HG03103 (cell line): ENCODE measurements at regions not wholly inside any gene's neighbourhood (a gene's known extent, or its start where the extent isn't known, plus 50 kb on each side); places are given as distances from the start of the nearest gene placed in this dataset.
"Not testable (repeated sequence)": the region's sequence is repeated elsewhere in the genome, so short reads cannot be mapped to it uniquely, and the experiment has no call there.

ENCODE experiments used
- ATAC-seq: cut with Tn5 transposase; IDR thresholded peaks from one replicate; pipeline ENCODE4 v1.9.1; 2021; ENCODE audit warnings: low read depth; ENCODE audit not compliant: unreplicated experiment

DNA sequence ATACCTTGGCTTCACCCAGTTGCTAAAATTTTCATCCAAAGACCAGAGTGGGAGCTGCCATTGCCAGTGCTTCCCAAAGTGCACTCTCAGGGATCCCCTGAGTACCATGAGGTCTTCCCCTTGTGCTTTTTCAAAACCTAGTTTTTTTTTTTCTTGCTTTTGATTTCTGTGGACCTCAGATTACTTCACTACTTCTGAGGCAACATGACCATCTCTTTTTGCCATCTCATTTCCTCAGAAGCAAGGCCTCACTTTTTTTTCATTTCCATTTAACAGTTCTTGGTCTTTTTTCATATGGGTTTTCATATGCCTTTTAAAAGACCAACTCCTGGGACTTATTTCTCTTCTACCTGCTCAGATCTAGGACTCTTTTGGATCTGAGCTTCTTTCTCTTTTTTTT is 64.1 kb upstream of the MMS22L start:
- no peak for ATAC-seq

DNA sequence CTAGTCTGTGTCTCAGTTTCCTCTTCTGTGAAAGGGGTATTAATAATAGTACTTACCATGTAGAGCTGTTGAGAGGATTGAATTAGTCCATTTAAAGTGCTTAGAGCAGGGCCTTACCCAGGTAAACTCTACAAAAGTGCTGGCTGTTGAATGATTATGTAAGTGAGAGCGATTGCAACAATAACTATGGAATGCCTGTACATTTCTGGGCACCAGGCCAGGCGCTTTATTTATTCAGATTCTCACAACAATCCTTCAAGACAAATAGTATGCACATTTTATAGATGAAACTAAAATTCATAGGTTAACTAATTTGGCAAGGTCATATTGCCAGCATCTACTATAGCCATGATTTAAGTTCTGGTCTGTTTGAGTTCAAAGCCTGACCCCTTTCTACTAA is 78.3 kb upstream of the MMS22L start:
- ATAC-seq: no peak

DNA sequence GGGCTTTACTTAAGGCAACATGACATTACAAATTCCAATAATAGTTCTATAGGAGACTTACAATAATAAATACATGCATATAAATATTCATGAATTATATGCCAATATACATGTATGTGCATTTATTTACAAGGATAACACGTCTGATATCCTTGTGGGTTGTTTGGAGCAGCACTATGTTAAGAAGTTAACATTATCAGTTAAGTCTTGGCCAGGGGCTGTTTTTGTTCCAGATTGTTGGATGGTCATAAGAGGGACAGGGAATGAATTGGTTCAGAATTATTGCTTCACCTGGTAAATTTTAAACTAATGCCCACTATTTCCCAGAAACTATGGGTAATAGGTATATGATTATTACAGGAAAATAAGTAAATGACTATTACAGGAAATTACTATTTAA is 81.3 kb upstream of the MMS22L start:
- ATAC-seq: no peak

DNA sequence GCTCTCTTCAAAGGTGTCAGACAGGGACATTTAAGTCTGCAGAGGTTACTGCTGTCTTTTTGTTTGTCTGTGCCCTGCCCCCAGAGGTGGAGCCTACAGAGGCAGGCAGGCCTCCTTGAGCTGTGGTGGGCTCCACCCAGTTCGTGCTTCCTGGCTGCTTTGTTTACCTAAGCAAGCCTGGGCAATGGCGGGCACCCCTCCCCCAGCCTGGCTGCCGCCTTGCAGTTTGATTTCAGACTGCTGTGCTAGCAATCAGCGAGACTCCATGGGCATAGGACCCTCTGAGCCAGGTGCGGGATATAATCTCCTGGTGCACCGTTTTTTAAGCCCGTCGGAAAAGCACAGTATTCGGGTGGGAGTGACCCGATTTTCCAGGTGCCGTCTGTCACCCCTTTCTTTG is 99.1 kb upstream of the MMS22L start:
- ATAC-seq: not testable (repeated sequence)

DNA sequence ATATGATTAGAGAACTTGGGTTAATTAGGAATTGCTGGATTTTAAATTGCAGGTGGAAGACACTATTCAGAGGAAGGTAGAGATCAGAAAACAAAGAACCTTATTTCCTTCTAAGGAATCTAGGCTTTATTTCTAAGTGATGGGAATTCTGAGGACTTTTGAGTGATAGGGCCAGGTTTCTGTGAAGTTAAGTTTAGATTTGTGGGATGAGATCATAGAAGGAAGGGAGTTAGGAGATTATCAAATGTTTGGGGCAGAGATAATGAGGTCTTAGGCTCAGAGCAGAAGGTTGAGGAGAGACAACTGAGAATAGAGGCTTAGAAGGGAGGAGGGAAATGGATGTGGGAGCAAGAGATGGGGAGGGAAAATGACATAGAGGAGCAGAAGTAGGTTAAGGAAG is 109.7 kb upstream of the MMS22L start:
- ATAC-seq: no peak

DNA sequence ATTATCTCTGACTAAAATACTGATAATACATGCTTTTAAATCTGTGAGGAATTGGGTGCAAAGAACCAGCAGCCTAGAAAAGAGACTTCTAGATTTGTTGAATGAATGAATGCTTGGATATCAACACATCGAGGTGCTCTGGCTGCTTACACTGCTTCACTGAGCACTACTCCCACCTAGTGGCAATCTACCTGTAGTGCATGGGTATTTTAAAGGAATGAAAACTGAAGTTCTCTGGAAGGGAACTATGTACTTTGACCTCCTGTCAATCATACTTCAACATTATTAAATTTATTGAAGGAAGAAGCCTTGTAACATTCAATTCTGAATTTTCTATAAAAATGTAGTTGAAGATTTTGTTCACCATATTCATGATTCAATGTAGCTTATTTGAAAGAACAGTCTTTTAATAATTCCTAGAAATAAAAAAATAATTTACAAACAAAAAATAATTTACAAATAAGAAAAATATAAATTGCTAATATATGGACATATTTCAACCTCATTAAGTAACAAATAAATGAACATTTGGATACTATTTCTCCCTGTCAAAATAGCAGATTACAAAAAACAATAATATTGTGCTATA is 111.2 kb upstream of the MMS22L start:
- peak; percentile 87 for ATAC-seq

DNA sequence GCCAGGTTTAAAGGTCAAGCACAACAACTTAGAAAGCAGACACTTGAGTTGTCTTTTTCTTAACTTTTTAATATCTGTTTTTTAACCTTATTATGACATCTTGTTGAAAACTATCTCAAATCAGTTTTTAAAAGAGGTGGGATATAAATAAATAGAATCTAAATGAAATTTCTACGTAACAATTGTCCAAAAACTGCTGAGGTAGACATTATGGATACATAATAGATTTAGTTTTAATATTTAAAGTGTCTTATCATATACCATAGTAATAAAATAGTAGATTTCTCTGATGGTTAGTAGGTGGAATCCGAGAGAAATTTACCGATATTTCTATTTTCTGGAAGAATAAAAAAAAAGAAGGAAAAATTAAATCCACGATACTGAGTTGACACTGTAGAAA is 113.9 kb upstream of the MMS22L start:
- ATAC-seq: no peak

DNA sequence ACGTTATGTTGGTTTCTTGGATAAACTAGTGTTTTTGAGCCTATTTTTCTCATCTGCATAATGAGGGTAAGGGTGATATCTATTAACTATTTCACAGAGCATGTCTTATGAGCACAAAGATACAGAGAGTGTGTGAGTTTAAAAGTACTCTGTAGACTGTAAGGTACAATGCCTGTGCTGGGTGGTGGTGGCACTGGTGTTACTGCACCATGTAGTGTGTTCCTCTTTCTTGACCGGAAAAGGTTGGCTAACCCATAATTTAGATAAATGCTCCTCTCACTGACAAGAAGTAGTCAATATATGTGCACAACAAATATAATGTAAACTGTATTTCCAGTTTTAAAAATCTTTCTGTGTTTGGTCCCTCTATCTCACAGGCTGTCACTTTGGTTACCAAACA is 116.2 kb upstream of the MMS22L start:
- no peak for ATAC-seq

DNA sequence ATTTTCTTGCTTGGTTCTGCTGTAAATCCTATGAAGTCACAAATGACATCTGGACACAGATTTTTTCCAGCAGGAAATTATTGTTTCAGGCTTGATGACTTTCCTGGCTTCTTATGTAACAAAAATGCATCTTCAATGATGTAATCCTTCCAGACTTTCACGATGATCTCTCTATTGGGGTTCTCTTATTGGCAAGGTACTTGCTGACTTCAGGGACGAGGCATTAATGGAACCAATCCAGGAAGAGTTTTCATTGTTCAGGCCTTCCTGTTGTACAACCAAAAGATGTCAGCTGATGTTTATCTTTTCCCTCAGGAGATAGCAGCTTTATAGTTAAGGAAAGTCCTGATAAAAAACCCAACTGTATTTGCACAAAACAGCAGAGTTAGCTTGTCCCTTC is 118.5 kb upstream of the MMS22L start:
- no peak for ATAC-seq

DNA sequence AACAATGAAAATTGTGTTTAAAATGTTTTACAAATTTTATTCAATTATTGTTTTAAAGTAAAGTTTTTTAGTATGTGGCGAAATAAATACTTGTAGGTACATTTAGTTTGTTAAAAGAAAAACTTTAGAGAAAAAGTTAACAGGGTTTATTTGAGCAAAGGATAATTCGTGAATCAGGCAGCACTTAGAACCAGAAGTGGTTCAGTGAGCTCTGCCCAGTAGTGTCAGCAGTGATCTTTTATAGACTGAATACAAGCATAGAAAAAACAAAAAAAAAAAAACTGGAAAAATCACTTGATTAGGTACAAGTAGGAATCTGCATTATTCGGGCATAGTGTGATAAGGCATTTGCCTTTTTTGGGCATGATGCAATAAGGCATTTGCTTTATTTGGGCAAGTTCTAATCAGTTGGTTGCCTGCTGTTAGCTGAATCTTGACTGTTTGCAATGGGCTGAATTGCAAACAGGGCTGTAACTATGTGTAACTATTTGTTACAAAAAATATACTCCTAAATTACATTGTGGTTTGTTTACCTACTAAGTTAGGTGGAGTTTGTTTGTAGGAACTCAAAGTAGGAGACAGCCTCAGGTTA is 122.9 kb upstream of the MMS22L start:
- ATAC-seq: no peak

DNA sequence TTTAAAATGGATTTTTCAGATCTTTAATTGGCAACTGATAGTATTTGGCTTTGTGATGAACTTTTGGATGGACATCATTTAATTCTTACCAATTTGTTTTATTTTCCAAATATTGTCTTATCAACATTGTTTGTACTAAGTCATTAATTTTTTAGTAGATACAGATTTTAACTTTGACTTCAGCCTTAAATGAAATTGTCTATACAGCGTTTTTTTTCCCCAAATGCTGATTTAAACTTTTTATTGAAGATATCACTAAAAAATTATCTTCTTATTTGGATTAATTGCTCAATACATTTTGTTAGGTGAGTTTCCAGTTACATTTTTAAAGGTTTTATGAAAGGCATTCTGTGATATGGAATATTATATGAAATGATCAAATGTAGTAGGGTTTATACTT is 123.6 kb upstream of the MMS22L start:
- ATAC-seq: no peak

DNA sequence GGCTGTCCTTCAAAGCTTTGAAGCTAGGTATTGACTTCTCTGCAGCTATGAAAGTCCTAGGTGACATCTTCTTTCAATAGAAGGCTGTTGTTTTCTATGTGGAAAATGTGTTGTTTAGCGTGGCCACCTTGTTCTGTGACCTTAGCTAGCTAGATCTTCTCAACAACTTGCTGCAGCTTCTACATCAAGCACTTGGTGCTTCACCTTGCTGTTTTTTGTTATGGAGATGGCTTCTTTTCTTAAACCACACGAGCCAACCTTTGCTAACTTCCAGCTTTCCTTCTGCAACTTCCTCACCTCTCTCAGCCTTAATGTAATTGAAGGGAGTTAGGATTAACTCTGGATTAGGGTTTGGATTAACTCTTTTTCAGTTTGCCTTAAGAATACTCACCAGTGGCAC is 128.6 kb upstream of the MMS22L start:
- no peak for ATAC-seq

DNA sequence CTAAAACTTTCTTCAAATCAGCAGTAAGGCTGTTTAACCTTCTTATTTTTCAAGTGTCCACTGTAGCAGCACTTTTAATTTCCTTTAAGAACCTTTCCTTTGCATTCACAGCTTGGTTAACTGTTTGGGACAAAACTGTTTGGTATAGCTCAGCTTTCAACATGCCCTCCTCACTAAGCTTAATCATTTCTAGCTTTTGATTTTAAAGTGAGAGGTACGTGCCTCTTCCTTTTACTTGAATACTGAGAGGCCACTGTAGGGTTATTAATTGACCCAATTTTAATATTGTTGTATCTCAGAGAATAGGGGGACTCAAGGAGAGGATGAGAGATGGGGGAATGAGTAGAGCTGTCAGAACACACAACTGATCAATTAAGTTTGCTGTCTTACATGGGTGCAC is 129.5 kb upstream of the MMS22L start:
- no peak for ATAC-seq

DNA sequence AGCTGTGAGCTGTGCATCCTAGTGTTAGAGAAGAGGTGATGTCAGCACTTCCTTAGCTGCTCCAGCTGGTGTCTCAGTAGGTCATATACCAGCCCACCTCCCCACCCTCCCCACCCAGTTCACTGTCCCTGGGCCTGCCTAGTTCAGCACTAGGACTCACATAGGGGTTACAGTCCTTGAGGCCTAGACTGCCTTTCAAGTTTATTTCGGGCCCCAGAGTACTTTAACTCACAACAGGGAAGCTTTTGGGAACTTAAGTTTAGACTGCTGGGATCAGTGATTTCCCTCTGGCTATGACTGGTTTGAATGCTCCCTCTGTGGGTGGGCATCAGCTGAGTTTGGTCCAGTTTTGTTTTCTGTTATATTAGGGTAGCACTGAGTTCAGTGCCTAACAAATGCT is 139.2 kb upstream of the MMS22L start:
- no peak for ATAC-seq

DNA sequence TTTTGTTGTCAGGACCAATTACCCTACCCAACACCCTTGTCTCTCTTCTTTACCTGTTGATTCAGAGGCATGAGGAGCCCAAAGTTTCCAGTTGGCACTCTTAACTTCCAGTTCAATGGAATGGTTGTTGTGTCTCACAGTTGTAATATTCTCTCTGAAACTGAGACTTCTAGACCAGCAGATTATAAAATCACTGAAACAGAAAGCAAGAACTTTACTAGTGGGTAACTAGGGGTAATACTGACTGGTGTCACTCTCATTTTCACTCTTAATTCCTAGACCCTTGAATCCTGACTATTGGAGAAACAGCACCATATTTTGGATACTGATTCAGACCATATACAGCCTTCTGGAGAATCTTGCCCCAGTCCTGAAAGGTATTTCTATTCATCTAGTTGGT is 140.2 kb upstream of the MMS22L start:
- no peak for ATAC-seq

DNA sequence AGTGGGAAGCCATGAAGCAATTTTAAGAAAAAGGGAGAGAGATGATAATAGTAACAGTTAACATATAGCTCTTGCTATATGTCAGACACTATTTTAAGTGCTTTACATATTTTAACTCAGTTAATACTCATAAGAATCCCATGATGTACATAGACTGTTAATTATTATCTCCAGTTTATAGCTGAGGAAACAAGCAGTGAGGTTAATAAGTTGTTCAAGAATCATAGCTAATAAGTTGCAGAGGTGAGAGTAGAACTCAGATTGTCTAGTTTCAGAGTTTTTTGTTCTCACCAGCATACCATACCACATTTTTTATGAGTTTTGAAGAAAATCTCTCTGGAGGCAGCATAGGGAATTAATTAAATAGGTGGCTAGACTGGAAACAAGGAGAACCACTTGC is 144.6 kb upstream of the MMS22L start:
- no peak for ATAC-seq

DNA sequence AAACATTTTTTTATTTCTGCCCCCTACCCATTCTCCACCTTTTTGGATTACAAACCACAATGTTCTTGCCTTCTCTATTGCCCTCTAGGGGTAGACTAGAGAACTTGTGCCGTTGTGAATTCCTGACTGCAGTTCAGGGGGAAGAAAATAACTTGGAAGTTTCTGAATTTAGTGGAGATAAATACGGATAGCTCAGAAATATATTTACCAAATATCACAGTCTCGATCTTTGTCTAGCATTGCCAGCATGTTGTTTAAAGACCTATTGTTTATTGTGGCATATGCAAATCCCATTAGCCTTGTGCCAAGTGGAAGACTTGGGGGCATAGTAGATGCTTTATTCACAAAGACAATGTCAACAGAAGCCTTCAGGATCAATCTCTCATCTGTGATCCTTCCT is 154.1 kb upstream of the MMS22L start:
- ATAC-seq: peak; percentile 57

DNA sequence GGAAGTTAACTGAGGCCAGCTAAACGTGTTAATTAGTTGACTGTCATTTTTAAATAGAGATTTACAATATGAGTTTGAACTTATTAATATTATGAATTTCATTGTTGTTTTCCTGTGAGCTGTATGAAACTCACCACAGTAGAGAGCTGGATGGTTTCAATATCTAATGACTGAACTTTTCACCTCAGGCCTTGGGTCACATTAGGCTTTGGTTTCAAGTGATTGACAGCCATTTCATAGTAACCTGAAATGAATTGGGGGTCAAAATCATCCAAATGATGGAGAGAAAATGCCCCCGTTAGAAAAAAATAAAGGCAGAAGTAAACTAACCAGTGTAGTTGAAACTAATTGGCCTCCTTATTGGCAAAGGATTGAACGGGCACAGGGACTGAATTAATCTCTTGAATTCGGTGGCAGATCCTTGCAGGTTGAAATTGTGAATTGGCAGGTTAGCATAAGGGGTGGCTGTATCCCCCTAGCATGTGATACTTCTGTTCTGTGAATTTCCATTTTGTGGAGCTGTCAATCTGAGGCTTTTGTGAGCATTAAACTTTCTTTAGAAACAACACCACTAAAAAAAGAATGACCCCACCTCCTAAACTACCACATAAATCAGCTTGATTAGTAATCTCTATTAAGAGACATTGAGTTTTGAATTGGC is 155.1 kb upstream of the MMS22L start:
- peak; percentile 53 for ATAC-seq

DNA sequence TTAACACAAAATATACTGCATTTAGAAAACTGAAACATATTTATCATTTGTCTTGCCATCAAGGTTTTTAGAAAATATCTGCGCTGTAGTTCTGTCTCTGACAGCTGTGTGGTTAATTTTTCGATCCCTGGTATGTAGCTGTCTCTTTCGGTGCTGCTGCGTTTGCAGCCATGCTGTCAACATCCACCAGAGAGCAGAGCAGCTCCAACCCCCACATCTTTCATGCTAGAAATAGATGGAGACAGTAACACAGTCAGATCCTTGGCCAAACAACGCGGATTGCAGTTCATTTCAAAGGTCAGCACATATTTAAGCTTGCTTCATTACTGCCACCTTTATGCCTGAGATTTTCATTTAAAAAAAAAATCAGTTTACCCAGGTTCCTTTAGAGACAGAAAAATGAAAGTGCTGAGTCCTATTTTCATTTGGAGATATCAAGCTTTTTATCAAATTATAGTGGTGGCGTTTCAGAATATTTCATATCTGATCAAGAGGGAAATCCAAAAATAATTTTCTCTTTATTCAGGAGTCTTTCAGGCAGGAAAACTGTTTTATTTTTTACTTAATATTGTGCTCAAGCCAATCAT is 157.7 kb upstream of the MMS22L start:
- ATAC-seq: no peak

DNA sequence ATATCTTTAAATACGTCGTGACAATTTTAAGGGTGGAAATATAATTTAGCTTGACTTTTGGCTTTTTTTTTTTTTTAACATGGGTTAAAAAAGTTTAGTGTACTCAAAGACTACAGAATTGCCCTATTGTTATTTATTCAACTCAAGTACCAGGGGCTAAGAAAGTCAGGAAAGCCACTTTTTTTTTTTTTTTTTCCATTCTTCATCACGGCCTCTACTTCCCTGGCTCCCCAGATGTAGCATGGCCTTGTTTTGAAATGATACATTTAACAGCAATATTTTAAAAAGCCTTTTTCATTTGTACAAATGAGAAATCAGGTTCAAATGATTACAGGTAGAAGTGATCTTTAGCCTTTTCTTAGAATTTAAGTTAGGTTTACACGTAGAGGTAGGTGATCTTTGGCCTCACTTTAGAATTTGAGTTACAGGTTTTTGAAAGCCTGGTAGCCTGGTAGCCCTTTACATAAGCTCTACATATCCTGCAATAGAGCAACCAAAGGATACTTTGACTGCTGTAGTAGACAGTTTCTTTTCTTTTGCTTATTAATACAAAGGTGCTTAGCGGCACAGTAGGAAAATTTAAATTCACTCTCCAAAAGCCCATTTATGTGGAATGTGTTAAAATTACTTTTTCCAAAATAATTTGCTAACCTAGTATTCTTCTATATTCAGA is 160.5 kb upstream of the MMS22L start:
- ATAC-seq: no peak

DNA sequence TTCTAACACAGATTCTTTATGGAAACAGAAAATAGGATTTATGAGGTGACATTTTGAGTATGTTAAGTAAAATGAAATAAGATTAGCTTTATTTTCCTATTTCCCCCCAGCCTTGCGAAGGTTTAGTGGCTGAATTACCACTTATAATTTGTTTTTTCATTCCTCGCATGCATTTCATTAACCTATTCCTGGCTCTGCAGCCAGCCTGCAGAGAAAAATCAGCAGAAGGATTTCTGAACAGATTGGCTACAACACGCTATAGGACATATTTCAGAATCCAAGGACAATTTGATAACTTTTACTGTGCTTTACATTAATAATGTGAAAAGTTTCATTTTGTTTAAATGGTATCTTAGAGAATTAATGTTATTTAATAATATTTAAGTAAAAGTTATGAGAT is 162.4 kb upstream of the MMS22L start:
- no peak for ATAC-seq
